C4-2B (cell line): ENCODE measurements at regions not wholly inside any gene's neighbourhood (a gene's known extent, or its start where the extent isn't known, plus 50 kb on each side); places are given as distances from the start of the nearest gene placed in this dataset.

Experiments
- CTCF ChIP-seq: fragments of 450-650 bp; conservative IDR thresholded peaks from 2 replicates; pipeline ENCODE4 v1.5.1; 2017; ENCODE audit warnings: mild to moderate bottlenecking
- ZFX ChIP-seq: fragments of 450-650 bp; IDR thresholded peaks from 2 replicates; pipeline ENCODE4 v1.6.1; 2017

- no peak for TF ChIP-seq CTCF
- no peak for TF ChIP-seq ZFX
Observed at GRCh38 chr13:30021611-30022010, 171.2 kb upstream of the UBL3 start.
